NCI-H1048 (cell line): ENCODE measurements at regions not wholly inside any gene's neighbourhood (a gene's known extent, or its start where the extent isn't known, plus 50 kb on each side); places are given as distances from the start of the nearest gene placed in this dataset.

Experiments
- DNase-seq: peaks from one replicate; lab custom pipeline; 2025; lab: John Stamatoyannopoulos, UW

GRCh38 chr5:86780018-86780417, 162.3 kb downstream of the COX7C start:
- DNase-seq, result no peak

GRCh38 chr5:86786955-86787354, 169.2 kb downstream of the COX7C start:
- DNase-seq, result no peak

- DNase-seq, result no peak
Measured at GRCh38 chr5:86795659-86796058, 177.9 kb downstream of the COX7C start.

GRCh38 chr5:86797677-86798076, 179.9 kb downstream of the COX7C start:
- no peak for DNase-seq

GRCh38 chr5:86806206-86806605, 188.5 kb downstream of the COX7C start:
- DNase-seq, result no peak

- DNase-seq, result no peak
Measured at GRCh38 chr5:86807046-86808031, 189.6 kb downstream of the COX7C start.

- no peak for DNase-seq
Measured at GRCh38 chr5:86814315-86814714, 196.6 kb downstream of the COX7C start.

- no peak for DNase-seq
Measured at GRCh38 chr5:86814907-86815306, 197.2 kb downstream of the COX7C start.

GRCh38 chr5:86824637-86825036, 206.9 kb downstream of the COX7C start:
- no peak for DNase-seq

GRCh38 chr5:86831128-86831527, 213.4 kb downstream of the COX7C start:
- DNase-seq, result no peak

GRCh38 chr5:86833868-86834267, 216.1 kb downstream of the COX7C start:
- no peak for DNase-seq

- DNase-seq, result no peak
Measured at GRCh38 chr5:86837610-86838009, 219.9 kb downstream of the COX7C start.

- DNase-seq, result no peak
Measured at GRCh38 chr5:86838083-86838482, 220.3 kb downstream of the COX7C start.

GRCh38 chr5:86841000-86841644, 223.4 kb downstream of the COX7C start:
- DNase-seq, result no peak

- no peak for DNase-seq
Measured at GRCh38 chr5:86858442-86858841, 240.7 kb downstream of the COX7C start.

GRCh38 chr5:86861512-86861911, 243.8 kb downstream of the COX7C start:
- DNase-seq, result peak; percentile 39

GRCh38 chr5:86862093-86862492, 244.4 kb downstream of the COX7C start:
- DNase-seq, result no peak

GRCh38 chr5:86864051-86864450, 246.3 kb downstream of the COX7C start:
- no peak for DNase-seq

GRCh38 chr5:86865256-86865785, 247.6 kb downstream of the COX7C start:
- DNase-seq, result no peak

- DNase-seq, result no peak
Measured at GRCh38 chr5:86866036-86866435, 248.3 kb downstream of the COX7C start.

- no peak for DNase-seq
Measured at GRCh38 chr5:86869268-86869667, 251.5 kb downstream of the COX7C start.

- DNase-seq, result no peak
Measured at GRCh38 chr5:86875539-86875938, 257.8 kb downstream of the COX7C start.

GRCh38 chr5:86878250-86878649, 260.5 kb downstream of the COX7C start:
- no peak for DNase-seq
